SK-N-SH (cell line): ENCODE measurements at regions not wholly inside any gene's neighbourhood (a gene's known extent, or its start where the extent isn't known, plus 50 kb on each side); places are given as distances from the start of the nearest gene placed in this dataset.

Source experiments
- CTCF ChIA-PET: fragments of 300-600, 350-600 bp; formaldehyde crosslinking; extraction: SDS; loops from one replicate; lab custom pipeline; 2021; lab: Yijun Ruan, JAX
- POLR2A ChIA-PET: fragments of 350-600 bp; sonication (Branson Sonifier 250); formaldehyde crosslinking; extraction: SDS; loops from one replicate; lab custom pipeline; 2020; ENCODE audit warnings: antibody characterized with exemption, inconsistent platforms; lab: Yijun Ruan, JAX
- DNase-seq: peaks from one replicate; pipeline ENCODE4 v3.0.0; 2012
- H2AFZ ChIP-seq: fragments of 200-600 bp; sonication (generic); 2 replicates; pipeline ENCODE4 v1.8.1; 2016; ENCODE audit warnings: antibody characterized with exemption, mild to moderate bottlenecking, low read depth
- H3F3A ChIP-seq: fragments of 200-600 bp; sonication (generic); replicated peaks from 2 replicates; pipeline ENCODE3; 2016; ENCODE audit warnings: antibody characterized with exemption, mild to moderate bottlenecking; ENCODE audit not compliant: insufficient read depth
- H3K27ac ChIP-seq, 2 experiments: fragments of 200-500 bp in 1 of 2; fragments of 200-600 bp in 1 of 2; sonication (Bioruptor generic) in 1 of 2; sonication (generic), shearing (Covaris generic) in 1 of 2; 2 replicates each; pipeline versions ENCODE4 v1.5.1 to v1.6.1; 2014 to 2016; ENCODE audit warnings: low read depth in 2 of 2, inconsistent platforms in 1 of 2, low read length in 1 of 2, mild to moderate bottlenecking in 1 of 2, mixed read lengths in 1 of 2
- H3K27me3 ChIP-seq: fragments of 200-600 bp; sonication (generic), shearing (Covaris generic); 2 replicates; pipeline ENCODE4 v1.6.1; 2016; ENCODE audit warnings: mixed run types; ENCODE audit not compliant: insufficient read depth
- H3K36me3 ChIP-seq, 2 experiments: fragments of 200-500 bp in 1 of 2; fragments of 200-600 bp in 1 of 2; sonication (Bioruptor generic) in 1 of 2; sonication (generic) in 1 of 2; replicated peaks in 1 of 2; 2 replicates each; pipeline versions ENCODE3 to v1.5.1; 2014 to 2016; ENCODE audit warnings: low read length in 1 of 2, mild to moderate bottlenecking in 1 of 2; ENCODE audit not compliant: insufficient read depth in 2 of 2, control insufficient read depth in 1 of 2
- H3K4me1 ChIP-seq, 2 experiments: fragments of 200-500 bp in 1 of 2; fragments of 200-600 bp in 1 of 2; sonication (Bioruptor generic) in 1 of 2; sonication (generic), shearing (Covaris generic) in 1 of 2; 2 replicates each; pipeline versions ENCODE4 v1.5.1 to v1.6.1; 2014 to 2016; ENCODE audit warnings: low read depth in 1 of 2, low read length in 1 of 2, mixed run types in 1 of 2; ENCODE audit not compliant: insufficient read depth in 2 of 2, control insufficient read depth in 1 of 2
- H3K4me2 ChIP-seq: fragments of 200-600 bp; sonication (generic), shearing (Covaris generic); 2 replicates; pipeline ENCODE4 v1.6.1; 2017; ENCODE audit warnings: mixed run types
- H3K4me3 ChIP-seq, 2 experiments: fragments of 200-500 bp in 1 of 2; fragments of 200-600 bp in 1 of 2; sonication (Bioruptor generic) in 1 of 2; sonication (generic), shearing (Covaris generic) in 1 of 2; 2 replicates each; pipeline versions ENCODE4 v1.5.1 to v1.8.1; 2014 to 2016; ENCODE audit warnings: low read depth in 2 of 2, inconsistent platforms in 1 of 2, low read length in 1 of 2, mild to moderate bottlenecking in 1 of 2, mixed read lengths in 1 of 2, moderate library complexity in 1 of 2
- H3K79me2 ChIP-seq: fragments of 200-600 bp; sonication (generic); 2 replicates; pipeline ENCODE4 v1.8.1; 2017; ENCODE audit warnings: mild to moderate bottlenecking; ENCODE audit not compliant: insufficient read depth
- H3K9ac ChIP-seq: fragments of 200-600 bp; sonication (generic); 2 replicates; pipeline ENCODE4 v1.6.1; 2017; ENCODE audit warnings: mixed run types
- H3K9me2 ChIP-seq: fragments of 200-600 bp; sonication (generic); 2 replicates; pipeline ENCODE4 v1.6.1; 2017; ENCODE audit warnings: mixed run types
- H3K9me3 ChIP-seq: fragments of 200-600 bp; sonication (generic); 2 replicates; pipeline ENCODE4 v1.6.1; 2017; ENCODE audit warnings: mixed run types, mild to moderate bottlenecking, moderate library complexity
- H4K20me1 ChIP-seq: fragments of 200-600 bp; sonication (generic); 2 replicates; pipeline ENCODE4 v1.6.1; 2017; ENCODE audit warnings: mild to moderate bottlenecking, mixed run types; ENCODE audit not compliant: insufficient read depth
- EZH2phosphoT487 ChIP-seq: fragments of 200-600 bp; sonication (generic); IDR thresholded peaks from 2 replicates; pipeline ENCODE4 v1.6.1; 2017; ENCODE audit warnings: low read depth, mixed run types, mild to moderate bottlenecking, antibody characterized with exemption, moderate library complexity, borderline replicate concordance
- FOSL2 ChIP-seq: IDR thresholded peaks from 2 replicates; pipeline ENCODE4 v1.4.0; 2012; ENCODE audit warnings: low read depth, mild to moderate bottlenecking, moderate library complexity, borderline replicate concordance
- FOXJ3 ChIP-seq: sonication (generic); formaldehyde crosslinking; IDR thresholded peaks from 2 replicates; pipeline ENCODE4 v1.5.1; 2020; ENCODE audit warnings: mild to moderate bottlenecking, missing genetic modification reagents
- FOXM1 ChIP-seq: IDR thresholded peaks from 2 replicates; pipeline ENCODE4 v1.4.0; 2012; ENCODE audit warnings: low read depth, mild to moderate bottlenecking
- GABPA ChIP-seq: IDR thresholded peaks from 2 replicates; pipeline ENCODE4 v1.4.0; 2012; ENCODE audit warnings: low read depth, mild to moderate bottlenecking
- GATA2 ChIP-seq: sonication (generic); formaldehyde crosslinking; IDR thresholded peaks from 2 replicates; pipeline ENCODE4 v1.5.0; 2020; ENCODE audit warnings: mild to moderate bottlenecking, missing genetic modification reagents
- IRF3 ChIP-seq: fragments of 150-350 bp; IDR thresholded peaks from 2 replicates; pipeline ENCODE4 v1.6.1; 2016; ENCODE audit warnings: mild to moderate bottlenecking, low read depth, low read length
- MEF2A ChIP-seq: IDR thresholded peaks from 2 replicates; pipeline ENCODE4 v1.4.0; 2012; ENCODE audit warnings: low read depth, borderline replicate concordance
- MXI1 ChIP-seq: IDR thresholded peaks from 2 replicates; pipeline ENCODE4 v1.6.1; 2012; ENCODE audit warnings: mild to moderate bottlenecking, low read depth, low read length, improper control_type of control experiment
- NFIC ChIP-seq: IDR thresholded peaks from 2 replicates; pipeline ENCODE4 v1.4.0; 2012; ENCODE audit warnings: borderline replicate concordance
- POLR2AphosphoS5 ChIP-seq: IDR thresholded peaks from 2 replicates; pipeline ENCODE4 v1.6.1; 2012; ENCODE audit warnings: low read depth, low read length
- RAD21 ChIP-seq: IDR thresholded peaks from 2 replicates; pipeline ENCODE4 v1.6.1; 2012; ENCODE audit warnings: mild to moderate bottlenecking, low read length
- RFX5 ChIP-seq: IDR thresholded peaks from 2 replicates; pipeline ENCODE4 v1.6.1; 2012; ENCODE audit warnings: mild to moderate bottlenecking, improper control_type of control experiment, low read length
- SMC3 ChIP-seq: IDR thresholded peaks from 2 replicates; pipeline ENCODE4 v1.6.1; 2012; ENCODE audit warnings: low read depth, low read length, improper control_type of control experiment
- TCF12 ChIP-seq: IDR thresholded peaks from 2 replicates; pipeline ENCODE4 v1.4.0; 2012
- ZBTB33 ChIP-seq: IDR thresholded peaks from 2 replicates; pipeline ENCODE4 v1.4.0; 2012; ENCODE audit warnings: low read depth, borderline replicate concordance
- WGBS: methylation state at CpG from one replicate; pipeline ENCODE4 v1.1.6; 2017; ENCODE audit warnings: low lambda C conversion rate; 5-methylcytosine and 5-hydroxymethylcytosine counted together

GRCh38 chr13:89269737-89270136 lies 1598.6 kb downstream of the SLITRK5 start:
- Histone ChIP-seq H3K27me3 (no peaks in the 10 kb centered on the region), H3K27ac (no peak overlapping the region), H3K9ac (no peak overlapping the region), H3K4me1 (no peaks in the 10 kb centered on the region; a peak in 2 of 4 replicates), H3K9me3 (no peaks in the 10 kb centered on the region), H3K9me2 (no peaks in the 10 kb centered on the region), H2AFZ (no peak overlapping the region), H3K4me2 (no peak overlapping the region)
- 27% methylated on average over 2 of the region's 2 CpGs for WGBS
- POLR2A ChIA-PET, result no interaction called here
- DNase-seq, result peak; percentile 10
- TF ChIP-seq ZBTB33 (no peak), RFX5 (no peak), NFIC (no peak), GATA2 (CRISPR knock-in tag) (peak; percentile 58; the same call in 1 of the 2 replicates)
- TF ChIP-seq, all 33 proteins: peak for 1
- no peaks in the 10 kb centered on the region for H3K36me3 ChIP-seq
- CTCF ChIA-PET, result no interaction called here
- H3K79me2 ChIP-seq, result no peaks in the 10 kb centered on the region
- no peaks in the 10 kb centered on the region for H3F3A ChIP-seq
- no peak overlapping the region for H3K4me3 ChIP-seq
- H4K20me1 ChIP-seq, result no peaks in the 10 kb centered on the region

GRCh38 chr13:89270736-89271135 lies 1599.6 kb downstream of the SLITRK5 start:
- H3K4me3 ChIP-seq, result no peak overlapping the region
- CTCF ChIA-PET, result no interaction called here

GRCh38 chr13:89279374-89279773 lies 1608.2 kb downstream of the SLITRK5 start:
- H4K20me1 ChIP-seq, result no peaks in the 10 kb centered on the region
- H3K9me3 ChIP-seq, result no peaks in the 10 kb centered on the region
- H3K4me3 ChIP-seq, result no peak overlapping the region
- ChIA-PET CTCF (no interaction called here), POLR2A (no interaction called here)
- DNase-seq, result no peak
- H3K27ac ChIP-seq, result no peak overlapping the region
- WGBS, result 56% methylated on average over 5 of the region's 5 CpGs
- H3K9ac ChIP-seq, result no peak overlapping the region
- no peaks in the 10 kb centered on the region for H3K27me3 ChIP-seq
- H3K9me2 ChIP-seq, result no peaks in the 10 kb centered on the region
- H3K4me2 ChIP-seq, result no peak overlapping the region
- no peaks in the 10 kb centered on the region for H3K36me3 ChIP-seq
- no peaks in the 10 kb centered on the region; a peak in 1 of 4 replicates for H3K4me1 ChIP-seq
- no peak overlapping the region for H2AFZ ChIP-seq
- no peaks in the 10 kb centered on the region for H3F3A ChIP-seq
- no peaks in the 10 kb centered on the region for H3K79me2 ChIP-seq
- TF ChIP-seq MEF2A (no peak), GATA2 (CRISPR knock-in tag) (no peak), FOXJ3 (no peak), RAD21 (no peak), GABPA (no peak), FOXM1 (no peak), EZH2phosphoT487 (no peak), POLR2AphosphoS5 (no peak), MXI1 (no peak), IRF3 (no peak)

More at GRCh38 chr13:89270736-89271135, 1599.6 kb downstream of the SLITRK5 start:
- no peaks in the 10 kb centered on the region for H4K20me1 ChIP-seq
- WGBS, result 26% methylated on average over 3 of the region's 3 CpGs
- no peak overlapping the region for H3K4me2 ChIP-seq
- H3K27me3 ChIP-seq, result no peaks in the 10 kb centered on the region
- no peak overlapping the region for H3K27ac ChIP-seq
- H3K9me2 ChIP-seq, result no peaks in the 10 kb centered on the region
- no peak overlapping the region for H3K9ac ChIP-seq
- no peaks in the 10 kb centered on the region for H3K9me3 ChIP-seq
- no peaks in the 10 kb centered on the region for H3K36me3 ChIP-seq
- H3K79me2 ChIP-seq, result no peaks in the 10 kb centered on the region
- no peak for DNase-seq
- H3F3A ChIP-seq, result no peaks in the 10 kb centered on the region
- POLR2A ChIA-PET, result no interaction called here
- H3K4me1 ChIP-seq, result no peaks in the 10 kb centered on the region; a peak in 2 of 4 replicates
- H2AFZ ChIP-seq, result no peak overlapping the region
- TF ChIP-seq FOSL2, result no peak
- TF ChIP-seq TCF12, result no peak
- TF ChIP-seq GABPA, result no peak
- TF ChIP-seq SMC3, result no peak
- TF ChIP-seq, all 33 proteins: peak for 0
